ENCODE measurements at regions not wholly inside any gene's neighbourhood (a gene's known extent, or its start where the extent isn't known, plus 50 kb on each side); places are given as distances from the start of the nearest gene placed in this dataset.

GRCh38 chr12:93322784-93323183 is 54.9 kb upstream of the NUDT4 start:
- no peak for DNase-seq (ENCODE audit: low read depth in 2 of 2, low spot score in 1 of 2)

- no peak for DNase-seq (ENCODE audit: low read depth in 2 of 2, low spot score in 1 of 2)
Measured at GRCh38 chr12:93323625-93324329, 53.9 kb upstream of the NUDT4 start.

DNA sequence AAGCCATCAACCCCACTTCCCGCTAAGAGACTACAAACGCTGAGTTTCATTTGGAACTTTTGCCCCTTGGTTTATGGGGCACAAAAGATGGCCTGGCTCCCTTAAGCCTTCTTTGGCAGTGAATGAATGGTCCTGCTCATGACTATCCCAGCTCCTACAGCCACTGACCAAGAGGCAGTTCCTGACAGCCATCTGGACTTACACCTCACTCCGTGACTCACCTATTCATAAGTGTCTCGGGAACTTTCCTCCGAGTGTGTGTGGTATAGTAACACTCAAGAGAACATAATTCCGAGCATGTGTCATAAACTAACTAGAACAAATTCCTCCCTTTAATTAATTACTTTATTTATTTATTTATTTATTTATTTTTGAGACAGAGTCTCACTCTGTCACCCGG is 51.9 kb upstream of the NUDT4 start:
- DNase-seq (ENCODE audit: low read depth in 2 of 2, low spot score in 1 of 2) = no peak
